GM18511 (cell line): ENCODE measurements at regions not wholly inside any gene's neighbourhood (a gene's known extent, or its start where the extent isn't known, plus 50 kb on each side); places are given as distances from the start of the nearest gene placed in this dataset.

Source experiments
- ATAC-seq: cut with Tn5 transposase; IDR thresholded peaks from one replicate; pipeline ENCODE4 v1.9.1; 2021; ENCODE audit warnings: mild to moderate bottlenecking, moderate library complexity; ENCODE audit not compliant: unreplicated experiment

DNA sequence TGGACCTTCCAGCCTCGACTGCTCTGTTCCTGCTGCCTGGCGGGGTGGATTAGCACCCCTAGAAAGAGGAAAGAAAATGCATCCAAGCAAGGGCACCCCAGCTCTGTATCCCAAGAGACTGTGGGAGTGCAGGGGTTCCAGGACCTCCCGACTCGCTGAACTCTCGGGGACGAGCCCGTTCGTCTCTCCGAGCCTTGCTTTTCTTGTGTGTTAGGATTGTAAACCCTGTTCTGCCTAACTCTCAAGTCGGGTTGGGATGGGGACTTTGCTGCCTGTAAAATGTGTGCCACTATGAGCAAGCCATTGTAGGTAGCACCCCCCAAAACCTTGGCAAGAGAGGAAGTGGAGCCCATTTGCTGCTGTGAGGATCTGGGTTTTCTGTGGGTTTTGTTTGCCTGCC lies 73.2 kb upstream of the VRK1 start:
- ATAC-seq = no peak

GRCh38 chr14:96725232-96725631 lies 72.0 kb upstream of the VRK1 start:
- ATAC-seq = no peak

- ATAC-seq = no peak
Observed at GRCh38 chr14:96727073-96727472, 70.1 kb upstream of the VRK1 start.

GRCh38 chr14:96727491-96727890 lies 69.7 kb upstream of the VRK1 start:
- ATAC-seq = no peak

GRCh38 chr14:96727980-96728717 lies 69.0 kb upstream of the VRK1 start:
- no peak for ATAC-seq

- no peak for ATAC-seq
Observed at GRCh38 chr14:96729889-96730288, 67.3 kb upstream of the VRK1 start.

DNA sequence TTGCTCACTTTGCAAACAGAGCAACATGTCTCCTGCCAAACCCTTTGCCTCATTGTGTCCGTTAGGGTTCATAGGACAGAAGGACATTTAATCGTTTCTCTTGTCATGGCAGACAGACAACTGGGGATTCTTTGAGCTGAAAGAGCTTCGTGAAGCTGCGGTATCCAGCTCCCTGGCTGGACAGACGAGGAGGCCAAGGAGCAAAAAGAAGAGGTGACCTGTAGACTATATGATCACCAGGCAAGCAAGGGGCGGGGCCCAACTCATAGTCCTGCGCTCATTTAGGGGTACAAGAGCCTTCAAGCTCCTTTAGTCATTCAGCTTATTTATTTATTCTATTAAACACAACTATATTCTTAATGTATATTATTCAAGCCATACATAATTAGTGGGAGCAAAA lies 66.8 kb upstream of the VRK1 start:
- no peak for ATAC-seq

GRCh38 chr14:96734076-96734622 lies 63.0 kb upstream of the VRK1 start:
- no peak for ATAC-seq

GRCh38 chr14:96735526-96735925 lies 61.7 kb upstream of the VRK1 start:
- no peak for ATAC-seq

DNA sequence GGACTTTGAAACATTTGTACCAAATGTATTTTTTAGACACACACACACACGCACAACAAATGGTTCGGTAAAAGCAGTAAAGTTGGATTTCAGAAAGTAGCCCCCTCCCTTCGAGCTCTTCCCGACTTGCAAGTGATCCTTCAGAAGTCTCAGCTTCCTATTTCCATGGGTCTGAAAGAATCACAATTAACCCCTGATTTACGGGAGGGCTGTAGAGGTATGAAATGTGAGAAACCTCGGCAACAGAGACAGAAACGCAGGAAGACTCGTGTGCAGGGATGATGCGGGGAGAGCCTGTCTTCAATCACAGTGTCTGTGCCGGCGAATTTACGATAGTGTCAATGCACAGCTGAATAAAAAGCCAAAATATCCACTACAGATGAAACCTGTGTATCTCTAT lies 60.7 kb upstream of the VRK1 start:
- ATAC-seq = no peak

GRCh38 chr14:96737881-96738280 lies 59.3 kb upstream of the VRK1 start:
- no peak for ATAC-seq

DNA sequence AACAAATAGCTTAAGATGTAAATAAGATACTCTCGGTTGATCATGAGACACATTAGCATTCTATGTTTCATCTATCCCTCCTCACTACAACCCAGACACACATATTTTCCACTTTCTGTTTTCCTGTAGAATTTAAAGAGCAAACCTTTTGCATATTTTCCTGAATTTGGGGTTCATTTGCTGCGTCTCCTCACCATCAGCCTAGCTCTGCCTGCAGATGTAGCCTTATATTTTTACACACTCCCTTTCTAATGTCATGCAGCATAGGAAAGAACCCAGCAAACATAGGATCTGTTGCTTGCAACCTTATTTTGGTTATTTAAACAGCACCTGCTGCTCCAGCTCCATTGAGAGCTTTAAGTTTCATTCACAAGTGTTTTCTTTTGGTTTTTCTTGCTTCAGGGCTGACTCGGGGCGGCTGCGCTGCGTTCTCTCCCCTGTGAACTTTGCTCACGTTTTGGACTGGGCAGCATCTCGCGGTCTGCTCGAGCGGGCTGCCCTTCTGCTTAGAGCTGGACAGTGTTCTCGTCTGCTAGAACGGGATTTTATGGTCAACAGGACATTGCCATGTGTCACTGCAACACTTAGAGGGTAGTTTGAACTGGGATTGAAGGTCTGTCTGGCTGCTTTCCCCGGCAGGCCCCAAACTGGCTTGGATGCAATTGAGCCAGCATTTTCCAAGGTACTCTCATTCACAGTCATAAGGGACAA lies 57.8 kb upstream of the VRK1 start:
- ATAC-seq = no peak

- ATAC-seq = peak; percentile 90
Observed at GRCh38 chr14:96741151-96741977, 55.8 kb upstream of the VRK1 start.

GRCh38 chr14:96744262-96744661 lies 52.9 kb upstream of the VRK1 start:
- ATAC-seq = no peak

GRCh38 chr14:96745500-96746051 lies 51.6 kb upstream of the VRK1 start:
- ATAC-seq = no peak

DNA sequence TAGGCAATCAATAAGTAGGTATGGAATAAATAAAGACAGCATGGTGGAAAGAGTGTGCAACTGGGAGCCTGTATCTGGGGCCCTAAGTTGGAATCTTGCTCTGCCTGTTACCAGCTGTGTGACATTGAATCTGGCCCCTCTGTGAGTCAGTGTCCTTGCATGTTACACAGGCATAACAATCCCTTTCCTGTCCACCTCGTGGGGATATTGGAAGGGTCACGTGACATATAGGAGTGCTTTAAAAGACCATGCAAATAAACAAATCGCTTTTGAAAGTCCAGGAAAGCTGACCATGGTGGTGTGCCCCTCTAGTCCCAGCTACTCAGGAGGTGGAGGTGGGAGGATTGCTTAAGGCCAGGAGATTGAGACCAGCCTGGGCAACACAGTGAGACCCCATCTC lies 51.1 kb upstream of the VRK1 start:
- ATAC-seq = no peak

DNA sequence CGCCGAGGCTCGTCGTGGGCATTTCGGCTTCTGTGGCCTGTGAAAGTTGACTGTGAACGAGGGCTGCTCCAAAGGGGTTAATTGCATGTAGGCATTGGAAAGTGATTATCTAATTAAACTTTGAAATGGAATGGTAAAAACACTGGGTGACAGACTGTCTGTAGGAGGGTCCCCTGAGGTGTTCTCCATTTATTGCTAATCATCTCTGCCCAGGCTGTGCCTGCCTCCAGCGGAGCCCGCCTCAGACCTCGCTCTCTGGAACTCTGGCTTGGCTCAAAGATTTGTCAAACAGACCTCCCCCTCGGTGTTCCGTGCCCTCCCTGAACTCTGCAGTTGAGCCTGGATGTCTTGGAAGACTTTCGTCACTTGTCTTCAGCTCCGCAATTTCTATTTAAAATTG lies 50.2 kb upstream of the VRK1 start:
- no peak for ATAC-seq
